Right renal pelvis (tissue), 4 donors: ENCODE measurements at regions not wholly inside any gene's neighbourhood (a gene's known extent, or its start where the extent isn't known, plus 50 kb on each side); places are given as distances from the start of the nearest gene placed in this dataset.

ENCODE experiments used
- DNase-seq, 4 donors: peaks; one replicate each; pipeline ENCODE4 v3.0.0-alpha.2; 2013; ENCODE audit warnings: low read depth in 4 of 4, low spot score in 3 of 4, missing footprints in 1 of 4

DNA sequence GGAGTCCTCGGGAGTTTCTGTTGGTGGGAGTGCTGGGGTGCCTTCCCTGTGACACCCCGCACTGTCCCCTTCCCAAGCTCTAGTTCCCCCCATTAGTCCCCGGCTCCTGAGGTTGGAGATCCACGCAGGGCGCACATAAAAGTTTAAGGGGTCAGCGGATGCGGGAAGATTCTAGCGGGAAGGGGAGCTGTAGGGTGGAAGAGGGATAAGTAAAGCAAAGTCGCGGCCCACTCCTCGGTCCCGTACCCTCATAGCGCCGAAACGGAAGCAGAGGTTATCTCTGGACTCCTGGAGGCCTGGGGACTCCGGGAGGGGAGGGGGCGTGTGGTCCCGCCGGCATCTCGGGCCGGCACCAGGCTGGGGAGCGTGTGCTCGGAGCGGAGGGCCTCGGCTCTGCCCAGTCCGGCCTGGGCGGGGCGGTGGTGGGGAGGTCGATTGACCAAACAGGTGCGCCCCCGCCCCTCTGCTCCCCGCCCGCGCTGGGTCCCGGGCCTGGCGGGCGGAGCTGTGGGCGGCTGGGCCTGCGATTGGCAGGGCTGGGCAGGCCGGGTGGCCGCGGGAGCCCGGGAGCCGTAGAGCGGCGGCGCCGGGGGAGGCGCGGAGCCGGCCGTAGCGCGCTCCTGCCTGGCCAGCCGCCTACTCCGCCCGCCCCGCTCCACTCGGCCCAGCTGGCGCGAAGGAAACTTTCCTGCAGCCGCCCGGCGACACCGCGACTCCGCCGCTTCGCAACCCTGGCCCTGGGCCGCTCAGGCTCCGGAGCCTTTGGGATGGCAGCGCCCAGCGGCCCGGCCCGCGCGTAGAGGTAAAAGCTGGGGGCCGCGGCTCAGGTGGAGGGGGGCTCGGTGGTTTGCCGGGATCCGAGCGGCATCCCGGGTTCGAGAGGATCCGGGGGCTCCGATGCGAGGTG lies 52.2 kb upstream of the DAB2IP start:
- peak in 2 of 4 donors; percentile 57 to 60 for DNase-seq

DNA sequence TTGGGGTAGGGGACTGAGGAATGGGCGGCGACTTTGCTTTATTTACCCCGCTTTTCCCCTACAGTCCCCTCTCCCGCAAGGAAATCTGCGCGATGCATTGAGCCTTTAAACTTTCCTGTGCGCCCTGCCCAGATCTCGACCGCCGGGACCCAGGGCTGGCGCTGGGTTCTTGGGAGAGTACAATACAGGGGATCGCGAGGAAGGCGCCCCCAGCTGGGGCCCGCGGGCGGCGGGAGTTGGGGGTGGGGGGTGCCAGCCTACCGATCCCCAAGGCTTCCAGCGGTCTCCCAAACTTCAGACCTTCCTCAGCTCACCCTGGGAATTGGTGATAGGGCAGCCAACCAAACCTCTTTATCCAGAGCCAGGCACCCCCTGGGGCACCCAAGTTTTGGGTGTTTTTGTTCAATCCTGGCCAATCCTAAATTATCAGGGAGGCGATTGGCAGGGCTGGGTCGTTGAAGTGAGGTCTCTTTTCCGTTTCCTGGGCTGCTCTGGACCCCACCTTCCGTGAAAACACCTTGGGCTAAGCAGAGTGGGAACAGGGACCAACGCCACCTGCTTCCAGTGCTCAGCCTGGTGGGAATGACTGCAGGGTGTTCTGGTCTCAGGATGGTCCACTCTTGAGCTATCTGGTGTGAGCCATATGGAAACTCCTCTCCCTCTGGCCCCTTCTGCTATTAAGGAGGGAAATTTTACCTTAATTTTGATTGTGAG lies 51.4 kb upstream of the DAB2IP start:
- no peak for DNase-seq

DNA sequence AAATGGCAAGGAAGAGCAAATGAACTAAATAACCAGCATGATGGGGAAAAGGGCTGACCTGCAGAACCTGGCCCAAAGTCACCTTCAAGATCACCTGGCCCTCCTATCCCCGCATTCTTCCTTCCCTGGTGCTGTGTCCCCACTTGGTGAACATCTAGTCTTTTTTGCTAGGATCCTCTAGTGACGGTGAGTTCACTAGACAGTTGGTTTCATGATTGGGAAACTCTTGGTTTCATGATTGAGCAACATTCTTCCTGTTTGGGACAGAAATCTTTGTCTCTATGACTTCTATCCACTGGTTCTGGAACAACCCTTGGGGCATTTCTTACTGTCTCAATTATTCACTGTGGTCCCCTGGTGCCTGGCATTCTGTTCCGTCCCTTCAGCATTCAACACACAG lies 50.2 kb upstream of the DAB2IP start:
- no peak for DNase-seq
